Keratinocyte (primary cell): ENCODE measurements at regions not wholly inside any gene's neighbourhood (a gene's known extent, or its start where the extent isn't known, plus 50 kb on each side); places are given as distances from the start of the nearest gene placed in this dataset.

Experiments used
- DNase-seq: peaks from one replicate; pipeline ENCODE4 v3.0.0-alpha.2; 2011; ENCODE audit warnings: low read depth, missing footprints, low spot score
- FAIRE-seq: peaks from 2 replicates; lab custom pipeline; 2011; peaks lifted over from hg19 to GRCh38; lab: Jason Lieb, UNC
- H2AFZ ChIP-seq: 2 replicates; pipeline ENCODE4 v1.6.0; 2012; ENCODE audit warnings: low read length, control low read depth, inconsistent platforms; ENCODE audit not compliant: control insufficient read depth
- H3K27ac ChIP-seq: 2 replicates; pipeline ENCODE4 v1.5.1; 2011; ENCODE audit warnings: low read length; ENCODE audit not compliant: control insufficient read depth, insufficient read depth
- H3K27me3 ChIP-seq: 3 replicates; pipeline ENCODE4 v1.6.0; 2011; ENCODE audit warnings: low read length; ENCODE audit not compliant: control insufficient read depth, insufficient read depth; ENCODE audit errors: extremely low read depth
- H3K36me3 ChIP-seq, 2 experiments: 2 replicates in 1 of 2; 3 replicates in 1 of 2; pipeline ENCODE4 v1.5.1; 2011; ENCODE audit warnings: low read length in 2 of 2, mild to moderate bottlenecking in 1 of 2; ENCODE audit not compliant: control insufficient read depth in 2 of 2, insufficient read depth in 2 of 2; ENCODE audit errors: extremely low read depth in 1 of 2
- H3K4me1 ChIP-seq: 3 replicates; pipeline ENCODE4 v1.5.1; 2011; ENCODE audit warnings: low read length; ENCODE audit not compliant: control insufficient read depth, insufficient read depth; ENCODE audit errors: extremely low read depth
- H3K4me2 ChIP-seq: 3 replicates; pipeline ENCODE4 v1.6.0; 2011; ENCODE audit warnings: low read depth, low read length; ENCODE audit not compliant: control insufficient read depth, insufficient read depth; ENCODE audit errors: extremely low read depth
- H3K4me3 ChIP-seq, 3 experiments: fragments of 200-600 bp in 1 of 3; sonication (generic) in 1 of 3; 2 replicates in 2 of 3; 3 replicates in 1 of 3; pipeline ENCODE4 v1.5.1; 2011 to 2016; ENCODE audit warnings: low read length in 3 of 3, mild to moderate bottlenecking in 3 of 3, control low read depth in 2 of 3, inconsistent platforms in 1 of 3, low read depth in 1 of 3, mixed read lengths in 1 of 3, mixed run types in 1 of 3, moderate library complexity in 1 of 3; ENCODE audit not compliant: control insufficient read depth in 2 of 3, insufficient read depth in 2 of 3; ENCODE audit errors: extremely low read depth in 1 of 3
- H3K79me2 ChIP-seq: 2 replicates; pipeline ENCODE4 v1.6.0; 2012; ENCODE audit warnings: low read length; ENCODE audit not compliant: control insufficient read depth, insufficient read depth
- H3K9ac ChIP-seq: 3 replicates; pipeline ENCODE4 v1.6.0; 2011; ENCODE audit warnings: low read length; ENCODE audit not compliant: control insufficient read depth, insufficient read depth; ENCODE audit errors: extremely low read depth
- H3K9me1 ChIP-seq: 3 replicates; pipeline ENCODE4 v1.6.0; 2011; ENCODE audit warnings: low read length; ENCODE audit not compliant: control insufficient read depth, insufficient read depth; ENCODE audit errors: extremely low read depth
- H3K9me3 ChIP-seq: 2 replicates; pipeline ENCODE4 v1.5.1; 2012; ENCODE audit warnings: low read depth, low read length; ENCODE audit not compliant: control insufficient read depth
- H4K20me1 ChIP-seq: 3 replicates; pipeline ENCODE4 v1.6.0; 2011; ENCODE audit warnings: low read length; ENCODE audit not compliant: control insufficient read depth, insufficient read depth; ENCODE audit errors: extremely low read depth
- CTCF ChIP-seq, 3 experiments: IDR thresholded peaks in 1 of 3; conservative IDR thresholded peaks in 1 of 3; optimal IDR thresholded peaks in 1 of 3; 2 replicates in 2 of 3; 3 replicates in 1 of 3; pipeline versions ENCODE3 to v1.5.1; 2011; ENCODE audit warnings: low read length in 3 of 3, mild to moderate bottlenecking in 3 of 3, moderate library complexity in 2 of 3, control low read depth in 1 of 3, inconsistent platforms in 1 of 3; ENCODE audit not compliant: insufficient read depth in 2 of 3; ENCODE audit errors: extremely low read depth in 1 of 3
- EZH2 ChIP-seq: IDR thresholded peaks from one replicate; pipeline ENCODE4 v1.6.1; 2012; ENCODE audit warnings: inconsistent platforms, mild to moderate bottlenecking, low read length, moderate library complexity
- dilution Hi-C: fragments of 300-500 bp; cut with MboI; formaldehyde crosslinking; loops from one replicate; pipeline ENCODE4 v1.7.0; 2020; ENCODE audit warnings: low sequenced_read_pairs; ENCODE audit not compliant: extremely low pct_ligation_motif_present

- no peaks in the 10 kb centered on the region for H3K9me3 ChIP-seq
- H4K20me1 ChIP-seq: no peaks in the 10 kb centered on the region
- no peaks in the 10 kb centered on the region for H3K79me2 ChIP-seq
- H3K27me3 ChIP-seq: no peaks in the 10 kb centered on the region
- H2AFZ ChIP-seq: no peak overlapping the region
- no peaks in the 10 kb centered on the region for H3K36me3 ChIP-seq
- no peak for DNase-seq
- FAIRE-seq: no peak
- H3K27ac ChIP-seq: no peak overlapping the region
- H3K4me1 ChIP-seq: no peaks in the 10 kb centered on the region
- dilution Hi-C loops: no loop called here
- H3K9me1 ChIP-seq: no peaks in the 10 kb centered on the region
- no peak overlapping the region for H3K4me2 ChIP-seq
- no peak overlapping the region for H3K9ac ChIP-seq
- no peak overlapping the region for H3K4me3 ChIP-seq
- TF ChIP-seq EZH2 (no peak), CTCF (optimal IDR thresholded peaks at IDR 0.05 in 1 of 3, IDR thresholded peaks at IDR 0.05 in 1 of 3, conservative IDR thresholded peaks at IDR 0.05 in 1 of 3; ENCODE audit: extremely low read depth in 1 of 3, insufficient read depth in 2 of 3, low read length in 3 of 3) (no peak)
Observed at GRCh38 chr1:188991221-188991930, 1486.3 kb downstream of the BRINP3 start.

- Histone ChIP-seq H3K9me1 (no peaks in the 10 kb centered on the region), H3K4me1 (no peaks in the 10 kb centered on the region), H2AFZ (no peak overlapping the region), H3K9me3 (no peaks in the 10 kb centered on the region), H3K36me3 (no peaks in the 10 kb centered on the region), H3K79me2 (no peaks in the 10 kb centered on the region), H3K27ac (no peak overlapping the region), H3K4me2 (no peak overlapping the region), H4K20me1 (no peaks in the 10 kb centered on the region), H3K27me3 (no peaks in the 10 kb centered on the region), H3K4me3 (no peak overlapping the region), H3K9ac (no peak overlapping the region)
- FAIRE-seq (no peak), DNase-seq (no peak)
- TF ChIP-seq CTCF (optimal IDR thresholded peaks at IDR 0.05 in 1 of 3, IDR thresholded peaks at IDR 0.05 in 1 of 3, conservative IDR thresholded peaks at IDR 0.05 in 1 of 3; ENCODE audit: extremely low read depth in 1 of 3, insufficient read depth in 2 of 3, low read length in 3 of 3) (no peak), EZH2 (no peak)
- dilution Hi-C loops: no loop called here
Observed at GRCh38 chr1:189007824-189008223, 1469.8 kb downstream of the BRINP3 start.
